GM19240 (cell line): ENCODE measurements at regions not wholly inside any gene's neighbourhood (a gene's known extent, or its start where the extent isn't known, plus 50 kb on each side); places are given as distances from the start of the nearest gene placed in this dataset.
"Not testable (repeated sequence)": the region's sequence is repeated elsewhere in the genome, so short reads cannot be mapped to it uniquely, and the experiment has no call there.

Experiments
- DNase-seq: peaks from one replicate; pipeline ENCODE4 v3.0.0; 2011; ENCODE audit warnings: low spot score; ENCODE audit not compliant: insufficient read length

- no peak for DNase-seq
Observed at GRCh38 chr3:159219231-159219630, 417.4 kb downstream of the MFSD1 start.

- DNase-seq = no peak
Observed at GRCh38 chr3:159221335-159221734, 419.5 kb downstream of the MFSD1 start.

GRCh38 chr3:159229116-159229680 is 427.3 kb downstream of the MFSD1 start:
- DNase-seq = no peak

GRCh38 chr3:159232966-159233365 is 431.1 kb downstream of the MFSD1 start:
- DNase-seq = no peak

GRCh38 chr3:159233734-159234133 is 431.9 kb downstream of the MFSD1 start:
- no peak for DNase-seq

GRCh38 chr3:159234306-159234705 is 432.5 kb downstream of the MFSD1 start:
- no peak for DNase-seq

- no peak for DNase-seq
Observed at GRCh38 chr3:159236321-159236720, 434.5 kb downstream of the MFSD1 start.

- DNase-seq = no peak
Observed at GRCh38 chr3:159237226-159237625, 435.4 kb downstream of the MFSD1 start.

GRCh38 chr3:159238646-159239045 is 436.8 kb downstream of the MFSD1 start:
- DNase-seq = no peak

- DNase-seq = no peak
Observed at GRCh38 chr3:159239059-159239458, 437.2 kb downstream of the MFSD1 start.

GRCh38 chr3:159244933-159245332 is 443.1 kb downstream of the MFSD1 start:
- DNase-seq = no peak

- no peak for DNase-seq
Observed at GRCh38 chr3:159245871-159246270, 444.0 kb downstream of the MFSD1 start.

- no peak for DNase-seq
Observed at GRCh38 chr3:159246385-159246784, 444.5 kb downstream of the MFSD1 start.

GRCh38 chr3:159249472-159250174 is 447.8 kb downstream of the MFSD1 start:
- DNase-seq = no peak

- no peak for DNase-seq
Observed at GRCh38 chr3:159250961-159251360, 449.1 kb downstream of the MFSD1 start.

- DNase-seq = no peak
Observed at GRCh38 chr3:159252274-159252673, 450.4 kb downstream of the MFSD1 start.

- DNase-seq = no peak
Observed at GRCh38 chr3:159252772-159253384, 451.0 kb downstream of the MFSD1 start.

- no peak for DNase-seq
Observed at GRCh38 chr3:159253860-159254259, 452.0 kb downstream of the MFSD1 start.

- no peak for DNase-seq
Observed at GRCh38 chr3:159257954-159258353, 456.1 kb downstream of the MFSD1 start.

GRCh38 chr3:159258934-159259333 is 457.1 kb downstream of the MFSD1 start:
- DNase-seq = no peak

GRCh38 chr3:159260049-159260662 is 458.3 kb downstream of the MFSD1 start:
- DNase-seq = no peak

- not testable (repeated sequence) for DNase-seq
Observed at GRCh38 chr3:159261333-159261732, 459.5 kb downstream of the MFSD1 start.
